ENCODE measurements at regions not wholly inside any gene's neighbourhood (a gene's known extent, or its start where the extent isn't known, plus 50 kb on each side); places are given as distances from the start of the nearest gene placed in this dataset.

GRCh38 chr3:41024031-41024836, 175.1 kb upstream of the CTNNB1 start:
- Mint-ChIP-seq H3K4me3 (no peak overlapping the region), H3K27ac (ENCODE audit: unreplicated experiment) (no peak overlapping the region), H3K9me3 (no peaks in the 10 kb centered on the region), H3K36me3 (ENCODE audit: low read depth) (no peaks in the 10 kb centered on the region), H3K27me3 (ENCODE audit: low read depth) (no peaks in the 10 kb centered on the region), H3K4me1 (peaks cover 15% of the 10 kb centered on the region)
- no peak for DNase-seq (ENCODE audit: low read depth, low spot score)
- no peak for TF ChIP-seq CTCF (conservative IDR thresholded peaks at IDR 0.05)

- Mint-ChIP-seq H3K4me3 (no peak overlapping the region), H3K4me1 (peaks cover 15% of the 10 kb centered on the region), H3K36me3 (ENCODE audit: low read depth) (no peaks in the 10 kb centered on the region), H3K27ac (ENCODE audit: unreplicated experiment) (no peak overlapping the region), H3K9me3 (no peaks in the 10 kb centered on the region), H3K27me3 (ENCODE audit: low read depth) (no peaks in the 10 kb centered on the region)
- TF ChIP-seq CTCF (conservative IDR thresholded peaks at IDR 0.05) = no peak
- DNase-seq (ENCODE audit: low read depth, low spot score) = peak; percentile 39
These were observed 172.7 kb upstream of the CTNNB1 start for GRCh38 chr3:41026394-41027177.

GRCh38 chr3:41029356-41029755, 169.9 kb upstream of the CTNNB1 start:
- peaks cover 5% of the 10 kb centered on the region for H3K4me1 Mint-ChIP-seq
- no peak for TF ChIP-seq CTCF (conservative IDR thresholded peaks at IDR 0.05)
- H3K4me3 Mint-ChIP-seq = no peak overlapping the region
- H3K27me3 Mint-ChIP-seq (ENCODE audit: low read depth) = no peaks in the 10 kb centered on the region
- DNase-seq (ENCODE audit: low read depth, low spot score) = no peak
- peak overlapping the region; percentile 31 for H3K27ac Mint-ChIP-seq (ENCODE audit: unreplicated experiment)
- no peaks in the 10 kb centered on the region for H3K9me3 Mint-ChIP-seq
- no peaks in the 10 kb centered on the region for H3K36me3 Mint-ChIP-seq (ENCODE audit: low read depth)

GRCh38 chr3:41030220-41030619, 169.1 kb upstream of the CTNNB1 start:
- H3K4me3 Mint-ChIP-seq = no peak overlapping the region
- no peak for TF ChIP-seq CTCF (conservative IDR thresholded peaks at IDR 0.05)
- H3K27ac Mint-ChIP-seq (ENCODE audit: unreplicated experiment) = no peak overlapping the region
- H3K36me3 Mint-ChIP-seq (ENCODE audit: low read depth) = no peaks in the 10 kb centered on the region
- no peak for DNase-seq (ENCODE audit: low read depth, low spot score)
- H3K4me1 Mint-ChIP-seq = no peaks in the 10 kb centered on the region
- no peaks in the 10 kb centered on the region for H3K9me3 Mint-ChIP-seq
- no peaks in the 10 kb centered on the region for H3K27me3 Mint-ChIP-seq (ENCODE audit: low read depth)

GRCh38 chr3:41031401-41031800, 167.9 kb upstream of the CTNNB1 start:
- DNase-seq (ENCODE audit: low read depth, low spot score) = no peak
- Mint-ChIP-seq H3K27ac (ENCODE audit: unreplicated experiment) (no peak overlapping the region), H3K4me3 (no peak overlapping the region), H3K36me3 (ENCODE audit: low read depth) (no peaks in the 10 kb centered on the region), H3K9me3 (no peaks in the 10 kb centered on the region), H3K4me1 (no peaks in the 10 kb centered on the region), H3K27me3 (ENCODE audit: low read depth) (no peaks in the 10 kb centered on the region)
- TF ChIP-seq CTCF (conservative IDR thresholded peaks at IDR 0.05) = no peak

Measured in neural crest cell (in vitro differentiated cells).